HG03432 (cell line): ENCODE measurements at regions not wholly inside any gene's neighbourhood (a gene's known extent, or its start where the extent isn't known, plus 50 kb on each side); places are given as distances from the start of the nearest gene placed in this dataset.
A peak's percentile ranks its signal among the peaks of the same experiment; 100 is the strongest.

Experiments used
- ATAC-seq: cut with Tn5 transposase; IDR thresholded peaks from one replicate; pipeline ENCODE4 v1.9.1; 2021; ENCODE audit warnings: mild to moderate bottlenecking, moderate library complexity; ENCODE audit not compliant: unreplicated experiment

DNA sequence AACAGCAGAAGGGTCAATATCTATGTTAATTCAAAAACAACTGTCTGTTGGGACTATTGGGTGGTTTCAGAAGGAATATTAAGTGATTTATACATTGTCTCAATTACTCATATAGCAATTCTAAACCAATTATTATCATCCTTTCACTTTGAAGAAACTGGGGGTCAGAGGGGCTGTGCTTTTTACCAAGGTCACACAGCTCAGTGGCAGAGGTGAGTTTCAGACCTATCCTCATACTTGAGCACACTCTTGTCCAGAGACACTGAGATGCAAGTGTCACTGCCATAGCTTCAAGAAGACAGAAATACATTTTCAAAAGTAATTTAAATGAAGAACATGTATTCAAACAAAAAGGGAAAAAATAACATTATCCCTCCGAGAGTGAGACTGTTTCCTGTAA is 195.3 kb downstream of the ARL4A start:
- ATAC-seq = no peak

DNA sequence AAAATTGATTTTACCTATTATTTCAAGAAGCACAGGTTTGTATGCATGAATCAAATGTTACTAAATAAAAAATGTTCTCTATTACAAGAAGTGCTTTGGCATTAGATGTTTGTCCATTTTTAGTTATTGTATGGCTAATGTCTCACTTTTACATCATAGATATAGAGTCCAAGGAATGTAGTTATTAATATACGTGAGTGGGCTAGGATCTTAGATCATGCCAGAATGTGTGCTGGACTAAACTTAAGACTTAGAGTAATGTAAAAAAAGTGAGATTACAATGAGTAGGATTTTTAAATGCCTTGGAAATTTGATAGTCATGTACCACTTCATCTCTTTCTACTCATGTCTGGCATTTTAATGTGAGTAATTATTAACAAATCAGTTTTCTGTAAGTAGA is 196.6 kb downstream of the ARL4A start:
- ATAC-seq = no peak

DNA sequence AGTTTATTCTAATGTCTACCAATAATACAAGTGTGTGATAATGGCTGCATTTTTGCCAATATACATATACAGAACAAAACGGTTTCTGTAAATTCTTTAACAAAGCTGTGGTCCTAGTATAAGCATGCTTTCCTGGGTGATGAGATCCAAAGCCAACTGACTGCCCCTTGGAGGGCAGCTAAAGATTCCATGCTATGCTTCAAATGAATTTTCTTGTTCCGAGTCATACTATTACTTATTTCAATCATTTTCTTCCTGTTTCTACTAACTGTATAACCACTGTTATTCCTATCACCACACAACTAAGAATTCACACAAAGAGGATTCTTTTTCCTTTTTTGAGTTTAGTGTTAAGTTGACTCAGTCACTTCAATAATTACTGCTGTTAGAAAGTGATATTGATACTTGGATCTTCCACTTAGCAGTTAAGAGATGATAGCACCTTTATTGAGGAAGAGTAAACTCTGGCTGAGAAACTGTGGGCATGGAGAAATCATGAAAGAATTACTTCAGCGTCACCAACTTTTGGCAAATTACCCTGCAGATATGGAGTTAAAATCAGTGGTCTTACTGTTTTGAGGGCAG is 197.5 kb downstream of the ARL4A start:
- no peak for ATAC-seq

DNA sequence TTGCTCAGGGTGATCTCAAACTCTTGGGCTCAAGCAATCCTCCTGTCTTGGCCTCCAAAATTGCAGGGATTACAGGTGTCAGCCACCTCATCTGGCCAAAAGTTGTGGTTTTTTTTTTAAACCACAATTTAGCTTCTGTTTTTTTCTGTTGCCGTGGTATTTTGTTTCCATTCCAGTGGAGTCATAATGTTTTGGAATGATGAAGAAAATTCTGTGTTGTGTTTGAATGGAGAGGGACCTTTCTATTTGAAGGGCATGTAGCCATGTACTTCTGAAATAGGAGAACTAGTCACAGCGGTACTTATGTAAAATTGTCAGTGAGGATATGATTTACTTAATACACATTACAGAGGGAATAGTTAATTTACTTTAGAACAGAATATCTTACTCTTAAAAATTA is 201.3 kb downstream of the ARL4A start:
- no peak for ATAC-seq

DNA sequence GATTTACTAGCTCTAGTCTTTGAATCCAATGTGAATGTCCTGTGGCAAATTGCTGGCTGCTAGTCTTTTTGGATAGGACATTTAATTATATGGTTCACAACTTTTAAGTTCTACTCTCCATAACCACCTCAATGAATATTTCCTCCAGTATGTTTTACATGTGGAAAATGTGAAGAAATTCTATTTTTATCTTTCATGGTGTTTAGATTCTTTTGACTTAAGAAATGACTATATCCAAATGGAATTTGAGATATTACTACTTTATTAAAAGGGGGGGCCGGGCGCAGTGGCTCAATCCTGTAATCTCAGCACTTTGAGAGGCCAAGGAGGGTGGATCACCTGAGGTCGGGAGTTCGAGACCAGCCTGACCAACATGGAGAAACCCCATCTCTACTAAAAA is 202.0 kb downstream of the ARL4A start:
- no peak for ATAC-seq

DNA sequence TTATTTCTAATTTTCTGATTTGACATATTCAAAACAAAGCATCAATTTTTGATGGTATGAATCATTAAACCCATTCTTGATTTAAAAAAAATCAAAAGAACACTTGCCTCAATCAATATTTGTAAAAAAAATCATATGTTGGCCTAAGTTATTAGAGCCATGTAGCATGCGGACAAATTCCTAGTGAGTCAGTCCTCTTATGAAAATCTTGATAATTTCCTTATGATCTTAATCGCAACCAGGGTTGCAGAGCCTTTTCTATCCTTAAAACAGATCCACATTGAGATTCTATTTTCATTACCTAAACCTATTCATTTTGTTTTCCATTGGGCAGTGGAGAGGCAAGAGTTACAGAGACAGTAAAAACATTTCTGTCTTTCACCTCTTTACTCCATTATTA is 203.2 kb downstream of the ARL4A start:
- ATAC-seq = no peak

DNA sequence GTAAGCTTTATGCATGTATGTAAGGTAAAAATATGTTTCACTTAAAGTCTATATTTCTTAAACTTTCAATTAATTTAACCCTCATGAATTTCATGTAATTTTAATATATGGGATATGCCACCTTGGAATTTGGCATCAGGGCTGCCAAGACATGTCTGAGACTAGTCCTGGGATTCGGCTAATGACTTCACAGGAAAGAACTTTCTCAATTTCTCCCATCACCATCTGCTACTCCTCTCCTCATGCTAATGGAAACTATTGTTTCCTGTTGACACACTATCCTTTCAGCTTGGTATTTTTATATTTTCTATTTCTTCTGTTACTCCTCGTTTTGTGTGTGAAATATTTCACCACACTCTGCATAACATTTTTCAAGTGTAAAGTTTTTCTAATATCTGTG is 205.9 kb downstream of the ARL4A start:
- no peak for ATAC-seq

DNA sequence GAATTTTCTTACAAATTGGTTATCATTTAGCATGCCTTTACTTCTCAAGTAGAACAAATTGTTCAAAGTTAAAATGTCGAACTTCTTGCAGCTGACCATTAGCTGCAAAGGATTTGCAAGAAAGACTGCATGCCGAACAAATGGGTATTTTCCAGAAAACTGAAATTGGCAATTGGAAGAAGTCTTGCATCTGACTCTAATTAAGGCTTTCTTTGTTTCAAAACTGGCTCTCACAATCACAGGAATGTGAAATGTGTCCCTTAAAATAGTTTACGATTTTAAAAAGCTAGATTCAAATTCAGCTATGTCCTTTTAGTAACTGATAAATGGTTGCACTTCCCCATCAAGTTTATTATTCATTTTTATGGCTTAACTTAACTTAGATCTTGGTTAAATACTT is 207.9 kb downstream of the ARL4A start:
- no peak for ATAC-seq

DNA sequence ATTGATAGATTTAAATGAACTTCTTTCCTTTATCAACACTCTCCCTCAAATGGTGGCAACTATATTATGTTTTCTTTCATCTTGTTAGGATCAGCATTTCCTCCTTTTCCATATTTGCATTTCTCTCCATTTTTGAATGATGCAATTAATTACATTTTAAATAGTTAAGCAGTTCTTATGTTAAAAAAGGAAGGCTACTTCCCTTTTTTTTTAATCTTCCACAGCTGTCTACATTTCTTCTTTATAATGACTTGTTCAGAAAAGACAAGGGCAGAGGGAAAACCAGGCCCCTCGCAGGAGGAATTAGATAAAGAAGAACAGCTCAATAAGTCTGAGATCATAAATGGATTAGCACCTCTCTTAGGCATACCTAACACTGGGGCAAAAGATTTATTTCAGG is 208.9 kb downstream of the ARL4A start:
- no peak for ATAC-seq

DNA sequence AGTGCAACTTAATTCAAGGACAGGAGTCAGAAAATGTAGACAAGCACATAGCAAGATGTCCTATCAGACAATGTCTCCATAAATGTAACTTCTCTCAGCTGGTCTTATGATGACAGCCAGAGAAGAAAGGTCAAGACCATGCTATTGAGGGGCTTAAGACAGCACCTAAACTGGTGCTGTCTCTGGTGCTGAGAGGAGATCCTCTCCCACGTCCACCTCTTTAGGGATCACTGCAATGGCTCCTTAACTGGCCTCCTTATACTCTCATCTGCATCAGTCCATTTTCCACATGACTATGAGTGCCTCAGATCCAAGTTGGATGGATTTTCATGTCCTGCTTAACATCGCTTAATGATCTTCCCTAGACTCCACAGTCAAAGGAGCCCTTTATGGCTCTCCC is 210.6 kb downstream of the ARL4A start:
- ATAC-seq = no peak

DNA sequence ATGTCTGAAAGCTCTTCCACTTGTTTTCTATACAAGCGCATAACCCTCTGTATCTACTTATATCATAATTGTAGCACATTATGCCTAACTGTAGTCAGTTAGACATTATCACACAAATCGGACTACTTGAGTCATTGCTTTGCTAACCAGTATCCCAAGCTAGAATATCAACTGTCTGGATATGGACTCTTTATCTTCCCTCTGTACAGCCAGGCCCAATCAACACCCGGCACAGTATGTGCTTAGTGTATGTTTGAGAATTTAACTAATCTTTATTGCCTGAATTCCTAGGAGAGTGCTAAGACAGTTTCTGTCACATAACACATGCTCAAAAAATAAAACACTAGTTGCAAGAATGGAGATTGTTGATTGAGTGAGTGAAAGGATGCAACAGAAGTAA is 211.2 kb downstream of the ARL4A start:
- ATAC-seq = no peak

DNA sequence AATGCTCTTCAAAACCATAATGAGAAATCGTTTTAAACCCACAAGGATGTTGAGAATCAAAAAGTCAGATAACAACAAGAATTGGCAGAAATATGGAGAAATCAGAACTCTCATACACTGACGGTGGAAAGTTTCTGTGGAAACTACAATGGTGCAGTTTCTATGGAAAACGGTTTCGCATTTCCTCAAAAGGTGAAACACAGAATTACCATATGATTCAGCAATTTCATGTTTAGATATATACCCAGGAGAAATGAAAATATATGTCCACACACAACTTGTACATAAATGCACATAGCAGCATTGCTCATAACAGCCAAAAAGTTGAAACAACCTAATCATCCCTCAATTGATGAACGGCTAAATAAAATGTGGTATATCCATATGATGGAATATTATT is 218.2 kb downstream of the ARL4A start:
- ATAC-seq = no peak

DNA sequence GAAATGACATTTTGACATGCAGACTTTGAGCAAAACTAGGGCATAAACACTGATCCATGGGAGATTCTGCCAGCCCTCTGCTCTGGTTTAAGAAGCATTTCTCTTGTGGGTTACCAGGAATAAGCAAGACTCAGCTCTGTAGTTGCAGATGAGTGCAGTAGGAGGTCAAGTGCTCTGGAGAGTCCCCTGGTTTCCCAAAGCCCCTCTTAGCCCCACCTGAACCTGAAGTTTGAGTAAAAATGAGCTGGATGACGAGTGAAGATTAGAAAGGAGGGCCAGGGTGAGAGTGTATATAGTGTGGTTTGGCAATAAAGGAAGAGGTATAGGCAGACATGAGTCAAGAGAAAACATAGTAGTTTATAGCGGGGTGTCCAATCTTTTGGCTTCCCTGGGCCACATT is 220.3 kb downstream of the ARL4A start:
- peak; percentile 61 for ATAC-seq

DNA sequence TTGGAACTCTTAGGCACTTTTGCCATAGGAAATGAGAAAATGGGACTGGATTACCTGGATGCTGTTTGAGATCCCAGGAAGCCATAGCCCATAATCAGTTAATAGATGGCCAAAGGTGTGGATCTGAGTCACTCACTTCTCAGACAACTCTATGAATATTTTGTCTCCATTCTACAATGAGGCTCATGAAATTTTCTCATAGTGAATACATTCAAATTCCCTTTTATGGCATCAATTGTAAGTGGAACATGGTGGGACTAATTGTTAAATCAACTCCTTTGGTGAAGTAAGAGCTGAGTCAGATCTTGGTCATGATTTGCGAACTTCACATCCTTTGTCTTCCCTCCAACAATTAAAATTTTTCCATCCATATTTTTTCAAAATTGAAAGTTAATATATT is 222.1 kb downstream of the ARL4A start:
- ATAC-seq = no peak

DNA sequence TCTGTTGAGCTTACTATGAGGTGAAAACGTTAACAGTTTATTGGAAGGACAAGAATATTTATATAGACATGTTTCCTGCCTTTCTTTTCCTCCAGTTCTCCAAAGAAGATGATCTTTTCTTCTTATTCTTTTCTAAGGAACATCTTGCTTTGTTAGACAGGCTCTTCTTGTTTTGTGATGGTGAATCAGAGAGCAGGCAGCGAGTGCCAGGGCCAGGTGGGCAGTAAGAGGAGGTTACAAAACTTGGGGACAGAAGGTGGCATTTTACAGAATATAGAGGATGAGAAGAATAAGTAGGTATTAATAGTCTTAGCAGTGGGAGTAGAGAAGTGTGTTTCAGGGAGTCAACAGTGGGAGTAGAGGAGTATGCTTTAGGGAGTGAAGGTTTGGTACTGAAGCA is 223.6 kb downstream of the ARL4A start:
- no peak for ATAC-seq

DNA sequence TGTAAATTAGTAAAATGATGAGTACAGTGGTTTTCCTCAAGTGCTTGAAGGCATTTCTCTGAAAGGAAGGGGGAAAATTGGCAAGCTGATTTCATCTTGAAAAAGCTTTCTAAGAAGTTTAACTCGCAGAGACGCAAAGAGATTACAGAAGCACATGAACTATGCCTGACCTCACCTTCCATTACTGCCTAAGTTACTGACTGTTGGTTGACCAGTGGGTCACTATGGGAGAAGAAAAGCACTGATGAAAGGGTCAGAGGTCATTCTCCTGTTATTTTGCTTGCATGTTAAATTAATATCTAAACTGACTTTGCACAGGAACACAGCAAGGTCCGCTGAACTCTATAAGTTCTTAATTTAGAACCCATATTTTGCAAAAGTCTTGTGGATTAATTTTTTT is 225.6 kb downstream of the ARL4A start:
- no peak for ATAC-seq

DNA sequence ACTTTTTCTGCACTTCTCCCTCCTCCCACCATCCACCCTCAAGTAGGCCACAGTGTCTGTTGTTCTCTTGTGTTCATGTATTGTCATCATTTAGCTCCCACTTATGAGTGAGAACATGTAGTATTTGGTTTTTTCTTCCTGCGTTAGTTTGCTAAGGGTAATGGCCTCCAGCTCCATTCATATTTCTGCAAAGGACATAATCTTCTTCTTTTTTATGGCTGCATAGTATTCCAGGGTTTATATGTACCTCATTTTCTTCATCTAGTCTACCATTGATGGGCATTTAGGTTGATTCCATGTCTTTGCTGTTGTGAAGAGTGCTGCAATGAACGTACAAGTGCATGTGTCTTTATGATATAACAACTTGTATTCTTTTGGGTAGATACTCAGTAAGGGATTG is 230.4 kb downstream of the ARL4A start:
- no peak for ATAC-seq

DNA sequence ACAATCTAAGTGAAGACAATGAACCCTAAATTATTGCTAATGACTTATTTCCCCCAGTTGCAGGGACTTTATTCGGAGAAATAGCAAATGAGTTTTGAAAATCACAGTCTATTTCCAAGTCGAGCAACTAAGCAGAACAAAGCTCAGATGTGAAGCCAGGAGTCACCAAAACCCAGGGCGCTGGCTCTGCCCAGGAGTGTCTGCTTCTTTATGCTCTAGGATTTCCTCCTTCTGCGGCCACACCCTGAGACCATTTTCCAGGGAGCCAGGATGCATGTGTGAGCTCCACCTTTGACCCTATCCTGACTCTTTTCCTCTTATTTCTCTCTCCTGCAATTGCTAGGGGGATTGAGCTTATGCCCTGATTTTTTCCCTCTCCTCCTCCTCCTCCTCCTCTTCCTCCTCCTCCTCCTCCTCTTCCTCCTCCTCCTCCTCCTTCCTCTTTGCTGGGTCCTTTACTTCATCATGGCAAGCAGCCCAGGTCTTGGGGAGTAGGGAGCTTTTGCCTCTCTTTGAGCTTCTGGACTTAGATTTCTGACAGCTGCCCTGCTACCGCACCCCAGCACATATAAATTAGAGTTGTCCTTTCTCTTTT is 234.4 kb downstream of the ARL4A start:
- ATAC-seq = no peak

DNA sequence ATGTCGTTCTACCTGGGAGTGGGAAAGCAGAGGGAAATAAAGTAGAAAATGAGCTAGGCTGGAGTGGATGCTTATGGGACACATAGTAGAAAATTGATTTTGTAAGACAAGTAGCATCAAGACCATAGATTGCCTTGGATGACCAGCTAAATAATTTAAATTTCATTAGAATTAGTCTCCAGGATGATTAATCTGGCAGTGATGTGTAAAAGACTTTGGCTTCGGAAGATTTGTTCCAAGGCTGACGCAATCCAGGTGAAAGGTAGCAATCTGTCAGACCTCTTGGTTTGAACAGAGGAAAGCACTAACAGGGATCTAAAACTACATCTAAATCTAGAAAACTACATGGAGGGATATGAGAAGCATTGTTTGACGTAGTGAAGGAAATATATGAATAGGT is 236.5 kb downstream of the ARL4A start:
- no peak for ATAC-seq

DNA sequence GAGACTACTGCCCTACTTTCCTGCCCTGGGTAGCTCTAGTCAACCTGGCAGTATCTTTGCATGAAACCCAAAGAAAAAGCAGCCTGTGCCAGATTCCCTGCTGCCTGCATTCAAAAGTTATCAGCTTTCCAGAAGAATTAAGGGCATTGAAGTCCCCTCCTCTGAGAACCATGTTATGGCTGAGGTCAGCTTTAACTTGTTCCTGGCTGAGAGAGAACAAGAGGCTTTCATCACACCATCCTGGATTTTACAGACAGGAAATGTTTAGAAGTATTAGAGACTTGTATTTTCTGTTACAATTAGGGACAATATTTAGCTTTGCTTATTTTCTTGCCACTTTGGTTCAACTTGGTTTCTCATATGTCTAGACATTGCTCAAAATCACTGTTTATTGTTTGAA is 238.8 kb downstream of the ARL4A start:
- ATAC-seq = no peak

DNA sequence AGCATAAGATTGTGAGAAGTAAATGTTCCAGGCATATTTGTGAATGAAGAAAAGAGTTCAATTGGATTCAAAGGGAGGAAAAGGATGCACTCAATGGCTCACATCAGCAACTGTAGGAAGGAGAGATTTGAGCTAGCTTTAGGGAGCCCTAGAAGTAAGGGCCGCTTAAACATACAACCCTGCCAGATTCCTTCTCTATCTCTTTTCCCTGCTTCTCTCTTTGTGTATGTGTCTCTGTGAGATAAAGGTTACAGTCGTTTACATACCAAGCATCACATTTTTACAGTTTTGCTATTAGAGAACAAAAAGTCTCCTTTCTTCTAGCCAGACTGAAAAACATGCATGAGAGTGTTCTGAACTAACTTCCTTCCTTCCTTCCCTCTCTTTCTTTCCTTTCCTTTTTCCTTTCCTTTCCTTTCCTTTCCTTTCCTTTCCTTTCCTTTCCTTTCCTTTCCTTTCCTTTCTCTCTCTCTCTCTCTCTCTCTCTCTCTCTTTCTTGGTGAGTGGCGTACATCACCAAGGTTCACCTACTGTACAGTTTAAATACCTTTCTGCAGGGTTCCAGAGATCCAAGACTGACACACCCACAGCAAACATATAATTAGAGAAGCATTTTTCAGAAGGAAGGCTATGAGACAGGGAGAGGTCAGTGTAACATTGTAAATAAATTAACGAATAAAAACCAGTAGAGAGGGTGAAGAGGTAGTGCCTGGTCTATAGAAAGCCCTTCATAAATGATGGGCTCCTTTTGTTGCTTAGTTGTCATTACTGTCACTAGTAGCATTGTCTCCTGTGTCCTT is 240.4 kb downstream of the ARL4A start:
- ATAC-seq = no peak

DNA sequence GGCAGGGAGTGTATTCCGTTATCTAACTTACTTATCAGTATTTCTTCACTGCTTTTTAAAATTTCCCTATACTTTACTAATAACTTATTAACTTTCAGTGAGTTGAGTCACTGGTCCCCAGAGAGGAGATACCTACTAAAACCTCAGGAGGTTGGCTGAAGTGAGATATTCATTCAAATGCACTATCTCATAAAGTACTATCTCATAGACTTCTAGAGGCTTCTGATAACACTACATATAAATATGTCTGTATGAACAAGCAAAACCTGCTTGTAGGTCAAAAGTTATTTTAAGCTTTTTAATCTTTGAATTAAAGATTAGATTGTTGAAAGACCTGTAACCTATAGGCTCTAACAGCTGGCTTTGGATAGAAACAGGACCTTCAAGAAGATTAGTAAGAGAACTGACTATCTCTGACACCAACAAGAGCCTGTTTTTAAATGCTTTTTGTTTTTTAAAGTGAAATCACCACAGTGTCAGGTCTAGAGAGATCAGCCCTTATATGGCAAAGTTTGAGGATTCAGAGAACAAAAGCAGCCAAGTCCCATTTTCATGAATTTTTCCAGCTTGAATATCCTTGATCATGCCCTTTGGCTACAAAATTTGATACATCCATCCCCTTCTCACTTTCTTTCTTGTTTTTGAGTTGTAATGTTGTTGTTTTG is 242.2 kb downstream of the ARL4A start:
- ATAC-seq = peak; percentile 85
